HepG2 (cell line): ENCODE measurements at regions not wholly inside any gene's neighbourhood (a gene's known extent, or its start where the extent isn't known, plus 50 kb on each side); places are given as distances from the start of the nearest gene placed in this dataset.

ENCODE experiments used
- ATAC-seq: fragments of 200-7000 bp; cut with Tn5 transposase; 3 replicates; pipeline ENCODE4 v1.9.1; 2020; ENCODE audit warnings: mild to moderate bottlenecking, moderate library complexity
- BruUV-seq: library from RNA; stranded (reverse); fragments of 400-500 nt; replicated peaks from 2 replicates; lab custom pipeline; 2021; lab: Mats Ljungman, UMichigan
- CTCF ChIA-PET: fragments of 300-600 bp; formaldehyde crosslinking; extraction: SDS; loops from one replicate; lab custom pipeline; 2021; ENCODE audit warnings: low total read pairs, inconsistent platforms, low intra/inter-chr PET ratio; lab: Yijun Ruan, JAX
- POLR2A ChIA-PET: fragments of 350-600 bp; sonication (Branson Sonifier 250); formaldehyde crosslinking; loops from one replicate; lab custom pipeline; 2020; ENCODE audit warnings: antibody characterized with exemption, inconsistent platforms; lab: Yijun Ruan, JAX
- DNase-seq: peaks from one replicate; pipeline ENCODE4 v3.0.0-alpha.2; 2015; ENCODE audit warnings: low spot score
- FAIRE-seq: peaks from 3 replicates; lab custom pipeline; 2011; peaks lifted over from hg19 to GRCh38; lab: Jason Lieb, UNC
- H2AFZ ChIP-seq: one replicate; pipeline ENCODE4 v1.6.1; 2011; ENCODE audit warnings: low read length, inconsistent platforms
- H3K27ac ChIP-seq: fragments of 300-600 bp; 3 replicates; pipeline ENCODE4 v1.8.0; 2011; ENCODE audit warnings: mixed run types, mild to moderate bottlenecking, mixed read lengths, low read length, inconsistent platforms; ENCODE audit not compliant: insufficient read depth; ENCODE audit errors: extremely low read length
- H3K27me3 ChIP-seq, 2 experiments: fragments of 200-600 bp in 1 of 2; 2 replicates in 1 of 2; 3 replicates in 1 of 2; pipeline versions ENCODE4 v1.6.0 to v1.8.0; 2011; ENCODE audit warnings: low read length in 2 of 2, mild to moderate bottlenecking in 2 of 2, moderate library complexity in 2 of 2, inconsistent platforms in 1 of 2; ENCODE audit not compliant: insufficient read depth in 2 of 2, control insufficient read depth in 1 of 2
- H3K36me3 ChIP-seq, 2 experiments: fragments of 200-600 bp in 1 of 2; replicated peaks in 1 of 2; 2 replicates in 1 of 2; 3 replicates in 1 of 2; pipeline versions ENCODE4 v1.5.1 to v1.8.0; 2011; ENCODE audit warnings: low read length in 2 of 2, inconsistent platforms in 1 of 2; ENCODE audit not compliant: insufficient read depth in 2 of 2, control insufficient read depth in 1 of 2
- H3K4me1 ChIP-seq: 2 replicates; pipeline ENCODE4 v1.5.1; 2012; ENCODE audit warnings: low read length, inconsistent platforms; ENCODE audit not compliant: insufficient read depth
- H3K4me2 ChIP-seq: 2 replicates; pipeline ENCODE4 v1.6.0; 2011; ENCODE audit warnings: low read depth, low read length, inconsistent platforms
- H3K4me3 ChIP-seq, 3 experiments: fragments of 200-600 bp in 1 of 3; sonication (generic), shearing (Covaris generic) in 1 of 3; replicated peaks in 1 of 3; 2 replicates each; pipeline ENCODE4 v1.5.1; 2011 to 2016; ENCODE audit warnings: low read length in 3 of 3, inconsistent platforms in 2 of 3, low read depth in 2 of 3, mild to moderate bottlenecking in 2 of 3, control low read depth in 1 of 3, mixed read lengths in 1 of 3; ENCODE audit not compliant: insufficient read depth in 1 of 3
- H3K79me2 ChIP-seq: one replicate; pipeline ENCODE4 v1.6.1; 2011; ENCODE audit warnings: low read length, inconsistent platforms; ENCODE audit not compliant: insufficient read depth
- H3K9ac ChIP-seq: 2 replicates; pipeline ENCODE4 v1.6.0; 2011; ENCODE audit warnings: mild to moderate bottlenecking, low read depth, low read length, inconsistent platforms; ENCODE audit not compliant: insufficient read depth
- H3K9me3 ChIP-seq: 2 replicates; pipeline ENCODE4 v1.5.1; 2012; ENCODE audit warnings: mild to moderate bottlenecking, low read length
- H4K20me1 ChIP-seq: 2 replicates; pipeline ENCODE4 v1.6.0; 2011; ENCODE audit warnings: inconsistent platforms, mild to moderate bottlenecking, low read length, moderate library complexity; ENCODE audit not compliant: insufficient read depth
- CENPBD1 ChIP-seq: sonication (generic); formaldehyde crosslinking; IDR thresholded peaks from 2 replicates; pipeline ENCODE4 v1.8.0; 2022; ENCODE audit warnings: missing genetic modification reagents, low read depth, mild to moderate bottlenecking, borderline replicate concordance
- CTCF ChIP-seq: sonication (generic); formaldehyde crosslinking; IDR thresholded peaks from 2 replicates; pipeline ENCODE4 v1.5.0; 2020; ENCODE audit warnings: mild to moderate bottlenecking, missing genetic modification reagents, moderate library complexity
- EEA1 ChIP-seq: sonication (generic); formaldehyde crosslinking; IDR thresholded peaks from 2 replicates; pipeline ENCODE4 v1.5.1; 2020; ENCODE audit warnings: mild to moderate bottlenecking, missing genetic modification reagents, borderline replicate concordance
- FIP1L1 ChIP-seq: fragments of 200-400 bp; formaldehyde crosslinking; IDR thresholded peaks from 2 replicates; pipeline ENCODE4 v1.6.1; 2018; ENCODE audit warnings: low read depth, mild to moderate bottlenecking, low read length, moderate library complexity, borderline replicate concordance; ENCODE audit not compliant: insufficient read depth
- HMGXB3 ChIP-seq: sonication (generic); formaldehyde crosslinking; IDR thresholded peaks from 2 replicates; pipeline ENCODE4 v1.4.0; 2020; ENCODE audit warnings: missing genetic modification reagents, borderline replicate concordance
- SMC3 ChIP-seq: IDR thresholded peaks from 2 replicates; pipeline ENCODE4 v1.6.1; 2011; ENCODE audit warnings: low read length, improper control_type of control experiment
- STAG1 ChIP-seq: sonication (generic); formaldehyde crosslinking; IDR thresholded peaks from 2 replicates; pipeline ENCODE4 v1.4.0; 2020; ENCODE audit warnings: missing genetic modification reagents
- TCF12 ChIP-seq, 2 experiments: fragments of 450-650 bp in 1 of 2; sonication (generic) in 1 of 2; formaldehyde crosslinking in 1 of 2; IDR thresholded peaks; 2 replicates each; pipeline versions ENCODE4 v1.6.1 to v1.8.0; 2017 to 2022; ENCODE audit warnings: antibody characterized with exemption in 1 of 2, mild to moderate bottlenecking in 1 of 2, missing genetic modification reagents in 1 of 2, moderate library complexity in 1 of 2
- WGBS: methylation state at CpG from one replicate; pipeline ENCODE4 v1.1.6; 2017; ENCODE audit warnings: low lambda C conversion rate; 5-methylcytosine and 5-hydroxymethylcytosine counted together
- in situ Hi-C: cut with HindIII; loops from 2 replicates; pipeline ENCODE4 v1.10.0; 2017; ENCODE audit warnings: low pct_unique_long_range_greater_than_20kb; ENCODE audit not compliant: extremely low pct_ligation_motif_present
- intact Hi-C: fragments of 100-400 bp; cut with micrococcal nuclease; formaldehyde crosslinking; loops from one replicate; pipeline ENCODE4 v1.10.0; 2022; ENCODE audit not compliant: unreplicated experiment
- TF ChIP-seq, protein P1 (sequence below): sonication (generic); formaldehyde crosslinking; IDR thresholded peaks from 2 replicates; pipeline ENCODE4 v1.9.0; 2022; ENCODE audit warnings: low read depth, missing genetic modification reagents
- TF ChIP-seq, protein P2 (sequence below): sonication (generic); formaldehyde crosslinking; IDR thresholded peaks from 2 replicates; pipeline ENCODE4 v1.5.0; 2020; ENCODE audit warnings: mild to moderate bottlenecking, missing genetic modification reagents

GRCh38 chr21:18499761-18500376 is 96.3 kb upstream of the TMPRSS15 start:
- no peak for ATAC-seq
- peak; percentile 21 for DNase-seq
- in situ Hi-C loops (no loop called here), intact Hi-C loops (no loop called here)
- no peak overlapping the region for H3K4me2 ChIP-seq
- no peaks in the 10 kb centered on the region for H3K36me3 ChIP-seq
- no peaks in the 10 kb centered on the region for H3K4me1 ChIP-seq
- no peaks in the 10 kb centered on the region for H3K79me2 ChIP-seq
- POLR2A ChIA-PET: no interaction called here
- no peak overlapping the region for H3K27ac ChIP-seq
- TF ChIP-seq FIP1L1 (no peak), CENPBD1 (no peak), STAG1 (CRISPR knock-in tag) (peak; percentile 67), TCF12 (IDR thresholded peaks at IDR 0.05) (no peak), TCF12 (CRISPR knock-in tag; IDR thresholded peaks at IDR 0.05) (no peak), HMGXB3 (CRISPR knock-in tag) (no peak), EEA1 (CRISPR knock-in tag) (no peak), CTCF (CRISPR knock-in tag) (peak; percentile 50), SMC3 (peak; percentile 30)
- TF ChIP-seq, protein P1, sequence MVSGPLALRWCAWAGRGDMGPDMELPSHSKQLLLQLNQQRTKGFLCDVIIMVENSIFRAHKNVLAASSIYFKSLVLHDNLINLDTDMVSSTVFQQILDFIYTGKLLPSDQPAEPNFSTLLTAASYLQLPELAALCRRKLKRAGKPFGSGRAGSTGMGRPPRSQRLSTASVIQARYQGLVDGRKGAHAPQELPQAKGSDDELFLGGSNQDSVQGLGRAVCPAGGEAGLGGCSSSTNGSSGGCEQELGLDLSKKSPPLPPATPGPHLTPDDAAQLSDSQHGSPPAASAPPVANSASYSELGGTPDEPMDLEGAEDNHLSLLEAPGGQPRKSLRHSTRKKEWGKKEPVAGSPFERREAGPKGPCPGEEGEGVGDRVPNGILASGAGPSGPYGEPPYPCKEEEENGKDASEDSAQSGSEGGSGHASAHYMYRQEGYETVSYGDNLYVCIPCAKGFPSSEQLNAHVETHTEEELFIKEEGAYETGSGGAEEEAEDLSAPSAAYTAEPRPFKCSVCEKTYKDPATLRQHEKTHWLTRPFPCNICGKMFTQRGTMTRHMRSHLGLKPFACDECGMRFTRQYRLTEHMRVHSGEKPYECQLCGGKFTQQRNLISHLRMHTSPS (CRISPR knock-in tag): no peak
- TF ChIP-seq, protein P2, sequence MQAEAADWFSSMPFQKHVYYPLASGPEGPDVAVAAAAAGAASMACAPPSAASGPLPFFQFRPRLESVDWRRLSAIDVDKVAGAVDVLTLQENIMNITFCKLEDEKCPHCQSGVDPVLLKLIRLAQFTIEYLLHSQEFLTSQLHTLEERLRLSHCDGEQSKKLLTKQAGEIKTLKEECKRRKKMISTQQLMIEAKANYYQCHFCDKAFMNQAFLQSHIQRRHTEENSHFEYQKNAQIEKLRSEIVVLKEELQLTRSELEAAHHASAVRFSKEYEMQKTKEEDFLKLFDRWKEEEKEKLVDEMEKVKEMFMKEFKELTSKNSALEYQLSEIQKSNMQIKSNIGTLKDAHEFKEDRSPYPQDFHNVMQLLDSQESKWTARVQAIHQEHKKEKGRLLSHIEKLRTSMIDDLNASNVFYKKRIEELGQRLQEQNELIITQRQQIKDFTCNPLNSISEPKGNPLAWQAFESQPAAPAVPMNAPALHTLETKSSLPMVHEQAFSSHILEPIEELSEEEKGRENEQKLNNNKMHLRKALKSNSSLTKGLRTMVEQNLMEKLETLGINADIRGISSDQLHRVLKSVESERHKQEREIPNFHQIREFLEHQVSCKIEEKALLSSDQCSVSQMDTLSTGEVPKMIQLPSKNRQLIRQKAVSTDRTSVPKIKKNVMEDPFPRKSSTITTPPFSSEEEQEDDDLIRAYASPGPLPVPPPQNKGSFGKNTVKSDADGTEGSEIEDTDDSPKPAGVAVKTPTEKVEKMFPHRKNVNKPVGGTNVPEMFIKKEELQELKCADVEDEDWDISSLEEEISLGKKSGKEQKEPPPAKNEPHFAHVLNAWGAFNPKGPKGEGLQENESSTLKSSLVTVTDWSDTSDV (CRISPR knock-in tag): no peak
- H3K4me3 ChIP-seq: no peak overlapping the region
- no peak overlapping the region for H3K9ac ChIP-seq
- FAIRE-seq: no peak
- 26% methylated on average over 4 of the region's 4 CpGs for WGBS
- H2AFZ ChIP-seq: no peak overlapping the region
- no TSS peak for BruUV-seq
- peaks cover 38% of the 10 kb centered on the region for H3K9me3 ChIP-seq
- H3K27me3 ChIP-seq: no peaks in the 10 kb centered on the region
- CTCF ChIA-PET: no interaction called here
- no peaks in the 10 kb centered on the region for H4K20me1 ChIP-seq
